Omental fat pad (tissue), 3 donors: ENCODE measurements at regions not wholly inside any gene's neighbourhood (a gene's known extent, or its start where the extent isn't known, plus 50 kb on each side); places are given as distances from the start of the nearest gene placed in this dataset.

ENCODE experiments used
- ATAC-seq: fragments of 150-250 bp; one replicate; pipeline ENCODE4 v1.9.1; 2016; ENCODE audit warnings: mild to moderate bottlenecking, moderate library complexity; ENCODE audit not compliant: low FRiP score
- DNase-seq: peaks from one replicate; pipeline ENCODE4 v3.0.0-alpha.2; 2019; ENCODE audit warnings: low spot score
- TF ChIP-seq, protein P1 (sequence below), 3 donors: fragments of 450-650 bp; IDR thresholded peaks; one replicate each; pipeline ENCODE4 v1.5.1; 2016 to 2017; ENCODE audit warnings: antibody characterized with exemption in 3 of 3, mild to moderate bottlenecking in 3 of 3, moderate library complexity in 2 of 3

- TF ChIP-seq, protein P1, sequence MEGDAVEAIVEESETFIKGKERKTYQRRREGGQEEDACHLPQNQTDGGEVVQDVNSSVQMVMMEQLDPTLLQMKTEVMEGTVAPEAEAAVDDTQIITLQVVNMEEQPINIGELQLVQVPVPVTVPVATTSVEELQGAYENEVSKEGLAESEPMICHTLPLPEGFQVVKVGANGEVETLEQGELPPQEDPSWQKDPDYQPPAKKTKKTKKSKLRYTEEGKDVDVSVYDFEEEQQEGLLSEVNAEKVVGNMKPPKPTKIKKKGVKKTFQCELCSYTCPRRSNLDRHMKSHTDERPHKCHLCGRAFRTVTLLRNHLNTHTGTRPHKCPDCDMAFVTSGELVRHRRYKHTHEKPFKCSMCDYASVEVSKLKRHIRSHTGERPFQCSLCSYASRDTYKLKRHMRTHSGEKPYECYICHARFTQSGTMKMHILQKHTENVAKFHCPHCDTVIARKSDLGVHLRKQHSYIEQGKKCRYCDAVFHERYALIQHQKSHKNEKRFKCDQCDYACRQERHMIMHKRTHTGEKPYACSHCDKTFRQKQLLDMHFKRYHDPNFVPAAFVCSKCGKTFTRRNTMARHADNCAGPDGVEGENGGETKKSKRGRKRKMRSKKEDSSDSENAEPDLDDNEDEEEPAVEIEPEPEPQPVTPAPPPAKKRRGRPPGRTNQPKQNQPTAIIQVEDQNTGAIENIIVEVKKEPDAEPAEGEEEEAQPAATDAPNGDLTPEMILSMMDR (IDR thresholded peaks at IDR 0.05), result no peak
- ATAC-seq (no peak), DNase-seq (no peak)
Observed at GRCh38 chr14:42877716-42878115, 1271.0 kb downstream of the LRFN5 start.

DNA sequence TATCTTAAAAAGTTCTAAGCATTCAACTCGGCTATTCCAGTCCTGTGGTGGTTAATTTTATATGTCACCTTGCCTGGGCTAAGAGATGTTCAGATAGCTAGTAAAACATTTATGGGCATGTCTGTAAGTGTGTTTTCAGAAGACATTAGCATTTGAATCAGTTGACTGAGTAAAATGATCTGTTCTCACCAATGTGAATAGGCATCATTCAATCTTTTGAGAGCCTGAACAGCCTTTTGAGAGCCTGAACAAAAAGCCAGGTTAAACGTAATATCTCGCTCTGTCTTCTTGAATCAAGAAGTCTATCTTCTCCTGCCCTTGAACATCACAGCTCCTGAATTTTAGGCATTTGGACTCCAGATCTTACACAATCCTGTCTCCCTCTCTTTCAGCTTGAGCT is 1266.1 kb downstream of the LRFN5 start:
- ATAC-seq, result no peak
- DNase-seq, result no peak

DNA sequence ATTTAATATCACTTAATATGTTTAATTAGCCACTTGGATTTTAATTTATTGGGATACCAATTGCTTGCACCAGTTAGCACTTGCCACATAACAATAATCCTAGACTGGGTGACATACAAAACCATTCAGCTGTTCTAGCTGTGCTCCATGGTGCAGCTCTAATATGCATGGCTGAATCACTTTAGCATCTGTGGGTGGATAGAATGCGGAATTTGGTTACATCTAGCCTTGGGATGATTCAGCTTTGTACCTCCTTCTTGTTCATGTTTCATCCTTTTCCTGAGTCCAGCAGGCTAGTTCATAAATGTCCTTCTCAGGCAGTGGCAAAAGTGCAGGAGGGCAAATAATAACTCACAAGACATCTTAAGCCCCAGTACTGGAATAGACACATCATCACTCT is 1263.0 kb downstream of the LRFN5 start:
- DNase-seq (no peak), ATAC-seq (no peak)
- TF ChIP-seq, protein P1 (IDR thresholded peaks at IDR 0.05), result no peak

More for the DNA sequence above, 1266.1 kb downstream of the LRFN5 start:
- TF ChIP-seq, protein P1 (IDR thresholded peaks at IDR 0.05), result no peak

DNA sequence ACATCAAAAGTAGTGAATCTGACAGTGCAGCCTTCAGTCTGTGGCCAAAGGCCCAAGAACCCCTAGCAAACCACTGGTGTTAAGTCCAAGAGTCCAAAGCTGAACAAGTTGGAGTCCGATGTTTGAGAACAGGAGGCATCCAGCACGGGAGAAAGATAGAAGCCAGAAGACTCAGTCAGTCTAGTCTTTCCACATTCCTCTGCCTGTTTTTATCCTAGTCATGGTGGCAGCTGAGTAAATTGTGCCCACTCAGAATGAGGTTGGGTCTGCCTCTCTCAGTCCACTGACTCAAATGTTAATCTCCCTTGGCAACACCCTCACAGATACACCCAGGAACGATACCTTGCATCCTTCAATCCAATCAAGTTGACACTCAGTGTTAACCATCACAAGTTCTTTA is 1255.4 kb downstream of the LRFN5 start:
- DNase-seq, result no peak
- no peak for ATAC-seq
- TF ChIP-seq, protein P1 (IDR thresholded peaks at IDR 0.05), result no peak

DNA sequence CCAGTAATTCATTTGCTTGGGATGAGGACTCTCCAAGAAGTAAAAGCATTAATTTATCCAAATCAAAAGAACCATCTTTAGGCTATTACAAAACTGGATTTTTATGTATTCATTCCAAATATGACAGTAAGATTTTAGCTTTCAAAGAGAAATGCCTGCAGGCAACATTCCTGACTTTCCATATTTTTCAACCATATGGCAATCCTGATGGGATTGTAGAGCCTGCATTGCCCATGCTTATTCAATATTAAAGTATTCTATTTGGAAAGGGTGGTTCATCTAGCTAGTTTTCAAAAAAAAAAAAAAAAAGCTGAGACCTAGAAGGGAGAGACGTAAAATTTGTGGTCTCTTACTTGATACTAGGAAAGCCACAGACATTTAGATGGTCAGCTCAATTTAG is 1253.7 kb downstream of the LRFN5 start:
- no peak for DNase-seq
- TF ChIP-seq, protein P1 (IDR thresholded peaks at IDR 0.05), result no peak
- no peak for ATAC-seq

GRCh38 chr14:42856106-42856505 is 1249.4 kb downstream of the LRFN5 start:
- TF ChIP-seq, protein P1 (IDR thresholded peaks at IDR 0.05), result no peak
- DNase-seq, result no peak
- ATAC-seq, result no peak

DNA sequence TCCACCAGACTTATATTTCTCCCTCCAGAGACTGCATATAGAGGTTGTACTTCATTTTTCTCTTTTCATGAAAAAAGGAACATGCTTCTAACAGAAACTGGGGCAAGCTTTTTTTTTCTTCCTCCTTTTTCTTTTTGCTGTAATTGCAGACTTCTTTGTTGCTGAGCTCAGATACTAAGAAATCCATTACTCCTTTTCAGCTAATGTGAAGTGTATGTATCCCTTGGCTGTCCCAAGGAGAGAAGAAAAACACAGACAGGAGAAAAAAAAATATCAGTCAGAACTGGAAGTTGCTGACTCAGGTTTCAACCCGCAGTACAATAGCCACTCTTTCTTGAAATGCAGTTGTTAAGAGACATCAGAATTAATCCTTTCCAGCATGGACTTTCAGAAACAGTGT is 1248.4 kb downstream of the LRFN5 start:
- DNase-seq (no peak), ATAC-seq (no peak)

More for the DNA sequence above, 1248.4 kb downstream of the LRFN5 start:
- TF ChIP-seq, protein P1 (IDR thresholded peaks at IDR 0.05), result no peak
